Left colon (tissue), 2 donors: ENCODE measurements at regions not wholly inside any gene's neighbourhood (a gene's known extent, or its start where the extent isn't known, plus 50 kb on each side); places are given as distances from the start of the nearest gene placed in this dataset.
A peak's percentile ranks its signal among the peaks of the same experiment; 100 is the strongest.

Experiments used
- ATAC-seq: fragments of 200-7000 bp; cut with Tn5 transposase; one replicate; pipeline ENCODE4 v1.9.1; 2020; ENCODE audit warnings: mild to moderate bottlenecking, moderate library complexity
- DNase-seq, 2 donors: peaks; one replicate each; pipeline ENCODE4 v3.0.0-alpha.2; 2020
- intact Hi-C, 2 donors: fragments of 100-400 bp; cut with DNase I in 1 of 2; cut with micrococcal nuclease in 1 of 2; formaldehyde crosslinking; loops; one replicate each; pipeline versions ENCODE4 v1.11.2 to v1.14.0; 2022; cut with DNase I, micrococcal nuclease
- donor health status: DM: no; HTN: no; CAD: no.
- donor health status: DM: yes; HTN: yes; CAD: no.

GRCh38 chr2:17311771-17312511 is 206.3 kb downstream of the RAD51AP2 start:
- no peak for DNase-seq
- intact Hi-C loops = no loop called here
- no peak for ATAC-seq

- no peak for ATAC-seq
- DNase-seq = no peak
- intact Hi-C loops = no loop called here
Observed at GRCh38 chr2:17311106-17311619, 207.1 kb downstream of the RAD51AP2 start.

- ATAC-seq (peak; percentile 84), DNase-seq (peak in 1 of 2 donors; percentile 26)
- intact Hi-C loops = no loop called here
Observed at GRCh38 chr2:17309741-17310339, 208.4 kb downstream of the RAD51AP2 start.

GRCh38 chr2:17309181-17309580 is 209.1 kb downstream of the RAD51AP2 start:
- intact Hi-C loops = no loop called here
- no peak for ATAC-seq
- DNase-seq = no peak

- ATAC-seq (no peak), DNase-seq (no peak)
- intact Hi-C loops = no loop called here
Observed at GRCh38 chr2:17306706-17307105, 211.5 kb downstream of the RAD51AP2 start.

GRCh38 chr2:17306219-17306618 is 212.0 kb downstream of the RAD51AP2 start:
- DNase-seq (no peak), ATAC-seq (no peak)
- intact Hi-C loops = no loop called here

GRCh38 chr2:17303521-17303920 is 214.7 kb downstream of the RAD51AP2 start:
- no peak for ATAC-seq
- intact Hi-C loops = no loop called here
- no peak for DNase-seq

GRCh38 chr2:17303054-17303453 is 215.2 kb downstream of the RAD51AP2 start:
- no peak for DNase-seq
- intact Hi-C loops = no loop called here
- ATAC-seq = no peak

- ATAC-seq (no peak), DNase-seq (no peak)
- intact Hi-C loops = no loop called here
Observed at GRCh38 chr2:17302281-17302680, 216.0 kb downstream of the RAD51AP2 start.

- intact Hi-C loops = no loop called here
- DNase-seq (no peak), ATAC-seq (no peak)
Observed at GRCh38 chr2:17301437-17301836, 216.8 kb downstream of the RAD51AP2 start.

GRCh38 chr2:17299891-17300540 is 218.2 kb downstream of the RAD51AP2 start:
- no peak for ATAC-seq
- DNase-seq = no peak
- intact Hi-C loops = no loop called here

- ATAC-seq (no peak), DNase-seq (no peak)
- intact Hi-C loops = no loop called here
Observed at GRCh38 chr2:17298453-17298852, 219.8 kb downstream of the RAD51AP2 start.

- intact Hi-C loops = no loop called here
- no peak for ATAC-seq
- DNase-seq = no peak
Observed at GRCh38 chr2:17296686-17297085, 221.6 kb downstream of the RAD51AP2 start.

- DNase-seq (no peak), ATAC-seq (no peak)
- intact Hi-C loops = no loop called here
Observed at GRCh38 chr2:17289669-17290068, 228.6 kb downstream of the RAD51AP2 start.

- intact Hi-C loops = no loop called here
- ATAC-seq (no peak), DNase-seq (no peak)
Observed at GRCh38 chr2:17287183-17287582, 231.1 kb downstream of the RAD51AP2 start.

GRCh38 chr2:17282826-17283225 is 235.4 kb downstream of the RAD51AP2 start:
- intact Hi-C loops = no loop called here
- DNase-seq (no peak), ATAC-seq (no peak)

- ATAC-seq (no peak), DNase-seq (no peak)
- intact Hi-C loops = no loop called here
Observed at GRCh38 chr2:17282245-17282644, 236.0 kb downstream of the RAD51AP2 start.

GRCh38 chr2:17276220-17276619 is 242.0 kb downstream of the RAD51AP2 start:
- ATAC-seq = no peak
- intact Hi-C loops = no loop called here

GRCh38 chr2:17272652-17273525 is 245.4 kb downstream of the RAD51AP2 start:
- no peak for DNase-seq
- ATAC-seq = no peak
- intact Hi-C loops = no loop called here

More at GRCh38 chr2:17276220-17276619, 242.0 kb downstream of the RAD51AP2 start:
- DNase-seq = no peak
